ENCODE measurements at regions not wholly inside any gene's neighbourhood (a gene's known extent, or its start where the extent isn't known, plus 50 kb on each side); places are given as distances from the start of the nearest gene placed in this dataset.

DNA sequence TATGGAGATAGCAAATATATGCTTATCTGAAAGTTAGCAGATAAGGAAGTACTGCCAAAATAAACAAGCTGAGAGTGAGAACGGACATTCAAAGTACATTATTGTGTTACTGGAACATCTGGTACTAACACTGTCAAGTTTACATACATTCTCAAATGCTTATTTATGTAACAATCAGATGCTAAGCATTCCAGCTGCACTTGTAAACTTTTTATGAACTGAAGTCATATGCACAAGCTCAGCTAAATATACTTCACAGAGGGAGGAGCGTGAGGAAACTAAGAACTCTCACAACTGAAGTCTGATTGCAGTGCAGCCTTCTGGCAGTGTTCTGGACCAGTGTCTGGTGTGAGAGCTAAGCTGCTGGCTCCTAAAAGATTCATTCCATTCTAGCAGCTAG lies 223.7 kb upstream of the NANOGP8 start:
- TF ChIP-seq, protein P1, sequence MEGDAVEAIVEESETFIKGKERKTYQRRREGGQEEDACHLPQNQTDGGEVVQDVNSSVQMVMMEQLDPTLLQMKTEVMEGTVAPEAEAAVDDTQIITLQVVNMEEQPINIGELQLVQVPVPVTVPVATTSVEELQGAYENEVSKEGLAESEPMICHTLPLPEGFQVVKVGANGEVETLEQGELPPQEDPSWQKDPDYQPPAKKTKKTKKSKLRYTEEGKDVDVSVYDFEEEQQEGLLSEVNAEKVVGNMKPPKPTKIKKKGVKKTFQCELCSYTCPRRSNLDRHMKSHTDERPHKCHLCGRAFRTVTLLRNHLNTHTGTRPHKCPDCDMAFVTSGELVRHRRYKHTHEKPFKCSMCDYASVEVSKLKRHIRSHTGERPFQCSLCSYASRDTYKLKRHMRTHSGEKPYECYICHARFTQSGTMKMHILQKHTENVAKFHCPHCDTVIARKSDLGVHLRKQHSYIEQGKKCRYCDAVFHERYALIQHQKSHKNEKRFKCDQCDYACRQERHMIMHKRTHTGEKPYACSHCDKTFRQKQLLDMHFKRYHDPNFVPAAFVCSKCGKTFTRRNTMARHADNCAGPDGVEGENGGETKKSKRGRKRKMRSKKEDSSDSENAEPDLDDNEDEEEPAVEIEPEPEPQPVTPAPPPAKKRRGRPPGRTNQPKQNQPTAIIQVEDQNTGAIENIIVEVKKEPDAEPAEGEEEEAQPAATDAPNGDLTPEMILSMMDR (conservative IDR thresholded peaks at IDR 0.05), result no peak
- no peaks in the 10 kb centered on the region for H3K4me1 ChIP-seq (ENCODE audit: insufficient read depth, low read length)
- no peak overlapping the region for H3K56ac ChIP-seq (ENCODE audit: insufficient read length, low read depth, low read length)
- no peak overlapping the region for H3K4ac ChIP-seq (ENCODE audit: low read depth, low read length)
- no peak overlapping the region for H4K8ac ChIP-seq (replicated peaks; ENCODE audit: insufficient read length, low read depth, low read length)
- no peak overlapping the region for H3T11ph ChIP-seq (ENCODE audit: low read length)
- no peak overlapping the region for H2BK15ac ChIP-seq (ENCODE audit: low read depth, low read length)
- H3K9me3 ChIP-seq (ENCODE audit: control insufficient read depth, low read depth, low read length), result no peaks in the 10 kb centered on the region
- H2BK20ac ChIP-seq (ENCODE audit: low read depth, low read length, poor library complexity, severe bottlenecking), result no peak overlapping the region
- no CpG with 5 or more reads among the region's 2 CpGs for WGBS (ENCODE audit: extremely low coverage, insufficient read length, low lambda C conversion rate)
- no peaks in the 10 kb centered on the region for H3K79me2 ChIP-seq (ENCODE audit: insufficient read depth, low read length)
- Mint-ChIP-seq H3K27me3 (ENCODE audit: low read depth) (no peaks in the 10 kb centered on the region), H3K36me3 (ENCODE audit: insufficient read depth in 1 of 3, low read depth in 3 of 3) (no peaks in the 10 kb centered on the region), H3K9me3 (no peaks in the 10 kb centered on the region), H3K4me1 (peaks cover 7 to 9% of the 10 kb centered on the region in 2 experiments), H3K27ac (0 out of 7 replicates have a peak overlapping the region, but pooled peaks of 1 of the 3 experiments have one; percentile 29), H3K4me3 (no peak overlapping the region)
- no peak overlapping the region for H2BK5ac ChIP-seq (ENCODE audit: insufficient read length, low read length)
- no peak overlapping the region for H2BK120ac ChIP-seq (ENCODE audit: low read depth, low read length, poor library complexity, severe bottlenecking)
- H4K5ac ChIP-seq (ENCODE audit: insufficient read length, low read depth, low read length), result no peak overlapping the region
- no peaks in the 10 kb centered on the region for H4K20me1 ChIP-seq (ENCODE audit: control insufficient read depth, insufficient read depth, insufficient read length)
- H3K27me3 ChIP-seq (ENCODE audit: insufficient read depth, low read length), result no peaks in the 10 kb centered on the region
- H3K23ac ChIP-seq (ENCODE audit: insufficient read length, low read depth, low read length), result no peak overlapping the region
- no peak overlapping the region for H2AFZ ChIP-seq (ENCODE audit: low read length)
- H2AK5ac ChIP-seq (ENCODE audit: insufficient read length, low read length), result no peak overlapping the region
- no peak overlapping the region for H3K14ac ChIP-seq (ENCODE audit: insufficient read depth, low read length)
- no peak overlapping the region for H4K91ac ChIP-seq (ENCODE audit: insufficient read length, low read depth, low read length)
- H3K23me2 ChIP-seq (ENCODE audit: insufficient read length, low read depth, low read length, poor library complexity, severe bottlenecking), result no peaks in the 10 kb centered on the region
- no peak overlapping the region for H3K4me2 ChIP-seq (ENCODE audit: insufficient read depth, insufficient read length, low read length)
- H3K9ac ChIP-seq (ENCODE audit: extremely low read depth, insufficient read length, low read length), result no peak overlapping the region
- no peaks in the 10 kb centered on the region for H3K79me1 ChIP-seq (ENCODE audit: insufficient read depth, low read depth, low read length, poor library complexity, severe bottlenecking)
- no peak for DNase-seq
- H3K18ac ChIP-seq (ENCODE audit: insufficient read length, low read depth, low read length), result no peak overlapping the region
- H2BK12ac ChIP-seq (ENCODE audit: insufficient read length, low read depth, low read length), result no peak overlapping the region
- H3K27ac ChIP-seq (ENCODE audit: insufficient read length, low read depth, low read length), result no peak overlapping the region
